GM18951 (cell line): ENCODE measurements at regions not wholly inside any gene's neighbourhood (a gene's known extent, or its start where the extent isn't known, plus 50 kb on each side); places are given as distances from the start of the nearest gene placed in this dataset.

Experiments used
- POLR2A ChIP-seq: IDR thresholded peaks from 4 replicates; pipeline ENCODE4 v1.6.1; 2011; ENCODE audit warnings: mild to moderate bottlenecking; ENCODE audit not compliant: insufficient read length, insufficient read depth; ENCODE audit errors: extremely low read depth
- in situ Hi-C: fragments of 300-500 bp; cut with MboI; formaldehyde crosslinking; loops from one replicate; pipeline ENCODE4 v1.12.0; 2022; ENCODE audit warnings: low sequenced_read_pairs, mixed read lengths, inconsistent platforms; ENCODE audit not compliant: unreplicated experiment

GRCh38 chr1:34694383-34694782 lies 60.5 kb upstream of the GJB5 start:
- in situ Hi-C loops: no loop called here
- TF ChIP-seq POLR2A: no peak

- TF ChIP-seq POLR2A: no peak
- in situ Hi-C loops: no loop called here
These were observed 59.3 kb upstream of the GJB5 start for GRCh38 chr1:34695580-34695979.

- in situ Hi-C loops: no loop called here
- no peak for TF ChIP-seq POLR2A
These were observed 58.6 kb upstream of the GJB5 start for GRCh38 chr1:34696230-34696629.

GRCh38 chr1:34696981-34697380 lies 57.9 kb upstream of the GJB5 start:
- in situ Hi-C loops: no loop called here
- no peak for TF ChIP-seq POLR2A

- in situ Hi-C loops: no loop called here
- no peak for TF ChIP-seq POLR2A
These were observed 57.0 kb upstream of the GJB5 start for GRCh38 chr1:34697818-34698217.

- in situ Hi-C loops: no loop called here
- no peak for TF ChIP-seq POLR2A
These were observed 53.4 kb upstream of the GJB5 start for GRCh38 chr1:34701326-34702060.
